Trophoblast cell (in vitro differentiated cells and primary cell): ENCODE measurements at regions not wholly inside any gene's neighbourhood (a gene's known extent, or its start where the extent isn't known, plus 50 kb on each side); places are given as distances from the start of the nearest gene placed in this dataset.

Source experiments
- DNase-seq, 2 donors: peaks; one replicate each; pipeline ENCODE4 v3.0.0-alpha.2; 2016
- H2AFZ ChIP-seq: 2 replicates; pipeline ENCODE4 v1.6.1; 2013; ENCODE audit warnings: low read length, moderate library complexity, mild to moderate bottlenecking; ENCODE audit not compliant: insufficient read depth, poor library complexity
- H2AK5ac ChIP-seq: 2 replicates; pipeline ENCODE4 v1.6.1; 2013; ENCODE audit warnings: mild to moderate bottlenecking, low read length
- H2BK120ac ChIP-seq: 2 replicates; pipeline ENCODE4 v1.6.1; 2013; ENCODE audit warnings: low read length, mild to moderate bottlenecking, moderate library complexity; ENCODE audit not compliant: insufficient read depth, poor library complexity
- H2BK12ac ChIP-seq: 2 replicates; pipeline ENCODE4 v1.6.1; 2013; ENCODE audit warnings: mild to moderate bottlenecking, low read length, moderate library complexity
- H2BK5ac ChIP-seq: 2 replicates; pipeline ENCODE4 v1.6.1; 2013; ENCODE audit warnings: low read length, low read depth, moderate library complexity, mild to moderate bottlenecking; ENCODE audit not compliant: poor library complexity
- H3K14ac ChIP-seq: 2 replicates; pipeline ENCODE4 v1.6.1; 2013; ENCODE audit warnings: mild to moderate bottlenecking, low read length
- H3K18ac ChIP-seq: 2 replicates; pipeline ENCODE4 v1.6.1; 2013; ENCODE audit warnings: mild to moderate bottlenecking, low read length
- H3K23ac ChIP-seq: 2 replicates; pipeline ENCODE4 v1.6.1; 2013; ENCODE audit warnings: low read length
- H3K27ac ChIP-seq: 2 replicates; pipeline ENCODE4 v1.5.1; 2013; ENCODE audit warnings: low read depth, mild to moderate bottlenecking, inconsistent platforms, low read length, moderate library complexity
- H3K27me3 ChIP-seq: 2 replicates; pipeline ENCODE4 v1.6.1; 2013; ENCODE audit warnings: inconsistent platforms, mild to moderate bottlenecking, low read length, moderate library complexity; ENCODE audit not compliant: insufficient read depth
- H3K36me3 ChIP-seq, 2 experiments: 1 replicate in 1 of 2; 2 replicates in 1 of 2; pipeline ENCODE4 v1.6.1; 2013; ENCODE audit warnings: low read length in 2 of 2, mild to moderate bottlenecking in 2 of 2, moderate library complexity in 1 of 2; ENCODE audit not compliant: insufficient read depth in 2 of 2, control insufficient read depth in 1 of 2
- H3K4ac ChIP-seq: 2 replicates; pipeline ENCODE4 v1.6.1; 2013; ENCODE audit warnings: low read depth, mild to moderate bottlenecking, low read length, moderate library complexity
- H3K4me1 ChIP-seq, 2 experiments: 1 replicate in 1 of 2; 2 replicates in 1 of 2; pipeline ENCODE4 v1.6.1; 2013; ENCODE audit warnings: low read length in 2 of 2, mild to moderate bottlenecking in 2 of 2, moderate library complexity in 1 of 2; ENCODE audit not compliant: insufficient read depth in 2 of 2, control insufficient read depth in 1 of 2
- H3K4me2 ChIP-seq: 2 replicates; pipeline ENCODE4 v1.6.1; 2013; ENCODE audit warnings: inconsistent platforms, mild to moderate bottlenecking, low read length, moderate library complexity
- H3K4me3 ChIP-seq: 2 replicates; pipeline ENCODE4 v1.5.1; 2013; ENCODE audit warnings: mild to moderate bottlenecking, low read depth, low read length, inconsistent platforms
- H3K79me1 ChIP-seq: one replicate; pipeline ENCODE4 v1.6.1; 2013; ENCODE audit warnings: low read length
- H3K79me2 ChIP-seq: 2 replicates; pipeline ENCODE4 v1.6.1; 2013; ENCODE audit warnings: low read length, mild to moderate bottlenecking; ENCODE audit not compliant: control insufficient read depth, insufficient read depth, poor library complexity
- H3K9ac ChIP-seq: 2 replicates; pipeline ENCODE4 v1.6.1; 2013; ENCODE audit warnings: mild to moderate bottlenecking, low read length
- H3K9me3 ChIP-seq: 2 replicates; pipeline ENCODE4 v1.6.1; 2013; ENCODE audit warnings: low read depth, mild to moderate bottlenecking, control low read depth, inconsistent platforms, low read length; ENCODE audit not compliant: insufficient read depth
- H4K12ac ChIP-seq: 2 replicates; pipeline ENCODE4 v1.6.1; 2013; ENCODE audit warnings: low read depth, mild to moderate bottlenecking, low read length, moderate library complexity
- H4K8ac ChIP-seq: 2 replicates; pipeline ENCODE4 v1.6.1; 2013; ENCODE audit warnings: low read depth, mild to moderate bottlenecking, low read length, moderate library complexity
- H4K91ac ChIP-seq: one replicate; pipeline ENCODE4 v1.6.1; 2013; ENCODE audit warnings: low read depth, mild to moderate bottlenecking, low read length, moderate library complexity
- WGBS: extraction: QIAGEN DNeasy Blood & Tissue Kit; methylation state at CpG from one replicate; pipeline ENCODE4 v1.1.7; 2013; ENCODE audit warnings: missing lambda C conversion rate; ENCODE audit not compliant: insufficient read length, insufficient coverage; ENCODE audit errors: extremely low coverage; 5-methylcytosine and 5-hydroxymethylcytosine counted together

DNA sequence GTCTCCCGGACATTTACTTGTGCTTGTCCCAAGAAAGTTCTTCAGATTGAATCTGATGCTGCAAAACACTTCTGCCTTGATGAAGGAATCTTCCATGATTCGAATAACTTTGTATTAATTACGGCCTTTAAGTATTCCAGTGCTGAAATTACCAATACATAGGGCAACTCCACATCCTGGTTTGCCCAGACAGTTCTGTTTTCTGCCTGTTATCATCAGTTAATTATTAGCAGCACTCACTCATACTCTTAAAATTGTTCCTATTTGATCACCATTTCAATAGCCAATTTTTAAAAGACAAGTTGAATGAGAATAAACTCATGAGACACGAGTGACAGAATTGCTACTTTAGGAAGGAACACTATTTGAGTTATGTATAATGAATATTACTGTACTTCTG, 620.7 kb upstream of the ZEB2 start:
- Histone ChIP-seq H2AFZ (no peak overlapping the region), H3K79me1 (no peaks in the 10 kb centered on the region), H4K91ac (no peak overlapping the region), H2BK5ac (no peak overlapping the region), H3K9me3 (no peaks in the 10 kb centered on the region), H3K4me3 (no peak overlapping the region), H3K4ac (no peak overlapping the region), H3K79me2 (no peaks in the 10 kb centered on the region), H3K4me2 (no peak overlapping the region), H3K14ac (no peak overlapping the region), H3K36me3 (no peaks in the 10 kb centered on the region), H2AK5ac (no peak overlapping the region), H3K9ac (no peak overlapping the region), H3K18ac (no peak overlapping the region), H2BK12ac (no peak overlapping the region), H2BK120ac (no peak overlapping the region), H3K23ac (no peak overlapping the region), H3K4me1 (no peaks in the 10 kb centered on the region), H3K27me3 (no peaks in the 10 kb centered on the region), H4K8ac (no peak overlapping the region), H4K12ac (no peak overlapping the region), H3K27ac (no peak overlapping the region)
- no CpG with 5 or more reads among the region's 4 CpGs for WGBS
- DNase-seq = no peak

DNA sequence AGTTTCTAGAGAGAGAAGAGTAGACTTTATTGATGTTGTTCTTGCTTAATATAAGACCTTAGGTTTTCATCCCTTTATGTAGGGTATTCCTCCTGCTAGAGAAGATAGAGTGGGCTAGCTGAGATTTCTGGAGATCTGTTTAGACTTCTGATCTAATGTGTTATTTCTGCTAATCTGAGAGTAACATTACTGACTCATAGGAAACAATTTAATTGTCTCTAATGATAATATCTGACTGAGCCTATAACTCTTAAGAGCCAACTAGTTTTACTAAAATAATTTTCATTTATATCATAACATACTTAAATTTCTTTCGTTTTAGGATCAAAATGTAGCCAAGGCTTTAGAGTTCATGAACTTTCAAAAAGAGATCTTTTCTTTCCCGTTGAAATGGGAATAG, 618.7 kb upstream of the ZEB2 start:
- Histone ChIP-seq H3K36me3 (no peaks in the 10 kb centered on the region), H2BK120ac (no peak overlapping the region), H3K4me2 (no peak overlapping the region), H3K27ac (no peak overlapping the region), H2BK12ac (no peak overlapping the region), H4K8ac (no peak overlapping the region), H3K9ac (no peak overlapping the region), H3K79me2 (no peaks in the 10 kb centered on the region), H2AFZ (no peak overlapping the region), H4K12ac (no peak overlapping the region), H3K18ac (no peak overlapping the region), H3K4me3 (no peak overlapping the region), H4K91ac (no peak overlapping the region), H3K4me1 (no peaks in the 10 kb centered on the region), H3K9me3 (no peaks in the 10 kb centered on the region), H2AK5ac (no peak overlapping the region), H3K27me3 (no peaks in the 10 kb centered on the region), H2BK5ac (no peak overlapping the region), H3K4ac (no peak overlapping the region), H3K14ac (no peak overlapping the region), H3K79me1 (no peaks in the 10 kb centered on the region), H3K23ac (no peak overlapping the region)
- DNase-seq = no peak
- no CpG with 5 or more reads among the region's 2 CpGs for WGBS

DNA sequence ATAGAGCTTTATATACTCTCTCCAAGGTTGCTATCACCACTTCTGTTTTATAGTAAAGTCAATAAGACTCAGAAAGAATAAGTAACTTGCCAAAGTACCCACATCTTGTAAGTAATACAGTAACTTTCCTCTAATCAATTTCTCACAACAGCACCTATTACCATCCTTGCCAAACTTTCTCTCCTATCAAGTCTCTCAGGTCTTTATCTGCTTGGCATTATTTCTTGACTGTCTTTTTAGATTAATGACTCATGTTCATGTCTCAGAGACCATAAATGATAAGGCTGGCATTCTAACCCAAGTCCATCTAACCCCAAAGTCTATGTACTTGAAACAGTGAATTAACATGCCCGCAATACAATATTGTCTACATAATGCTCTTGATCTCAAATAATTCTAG, 618.0 kb upstream of the ZEB2 start:
- H3K4me2 ChIP-seq = no peak overlapping the region
- no peak overlapping the region for H2BK120ac ChIP-seq
- no peaks in the 10 kb centered on the region for H3K4me1 ChIP-seq
- H4K8ac ChIP-seq = no peak overlapping the region
- H3K9me3 ChIP-seq = no peaks in the 10 kb centered on the region
- no peaks in the 10 kb centered on the region for H3K27me3 ChIP-seq
- H3K27ac ChIP-seq = no peak overlapping the region
- H4K91ac ChIP-seq = no peak overlapping the region
- H3K4me3 ChIP-seq = no peak overlapping the region
- H3K79me1 ChIP-seq = no peaks in the 10 kb centered on the region
- no peak overlapping the region for H3K14ac ChIP-seq
- H4K12ac ChIP-seq = no peak overlapping the region
- H3K23ac ChIP-seq = no peak overlapping the region
- H2AFZ ChIP-seq = no peak overlapping the region
- no peaks in the 10 kb centered on the region for H3K79me2 ChIP-seq
- H2AK5ac ChIP-seq = no peak overlapping the region
- no peaks in the 10 kb centered on the region for H3K36me3 ChIP-seq
- no CpG with 5 or more reads among the region's 1 CpG for WGBS
- H2BK12ac ChIP-seq = no peak overlapping the region
- no peak overlapping the region for H3K4ac ChIP-seq
- no peak overlapping the region for H2BK5ac ChIP-seq
- no peak for DNase-seq
- H3K18ac ChIP-seq = no peak overlapping the region
- H3K9ac ChIP-seq = no peak overlapping the region

DNA sequence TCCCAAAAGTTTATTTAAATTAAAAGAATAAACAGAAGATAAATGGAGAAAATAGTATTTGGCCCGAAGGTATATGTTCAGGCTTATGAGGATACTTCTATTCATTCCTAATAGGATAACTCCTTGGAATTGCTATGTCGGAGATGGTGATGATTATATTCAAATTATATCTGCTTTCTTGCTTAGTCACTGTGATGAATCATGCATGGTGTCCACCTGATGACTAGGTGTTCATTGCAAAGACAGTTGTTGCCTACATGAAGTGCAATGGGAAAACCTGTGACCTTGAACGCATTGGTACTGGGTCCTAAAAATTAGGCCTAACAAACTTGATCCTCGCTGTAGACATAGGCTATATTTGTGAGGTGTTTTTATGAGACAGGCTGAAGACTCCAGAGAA, 617.3 kb upstream of the ZEB2 start:
- no peaks in the 10 kb centered on the region for H3K9me3 ChIP-seq
- H4K8ac ChIP-seq = no peak overlapping the region
- no peak overlapping the region for H2BK12ac ChIP-seq
- H2BK5ac ChIP-seq = no peak overlapping the region
- H3K4me3 ChIP-seq = no peak overlapping the region
- no peak overlapping the region for H3K18ac ChIP-seq
- H3K79me1 ChIP-seq = no peaks in the 10 kb centered on the region
- no peak overlapping the region for H4K12ac ChIP-seq
- no peak overlapping the region for H2AK5ac ChIP-seq
- no peak overlapping the region for H3K9ac ChIP-seq
- no peaks in the 10 kb centered on the region for H3K79me2 ChIP-seq
- WGBS = no CpG with 5 or more reads among the region's 4 CpGs
- H3K36me3 ChIP-seq = no peaks in the 10 kb centered on the region
- no peak overlapping the region for H3K14ac ChIP-seq
- no peak overlapping the region for H4K91ac ChIP-seq
- no peaks in the 10 kb centered on the region for H3K27me3 ChIP-seq
- no peak overlapping the region for H3K4ac ChIP-seq
- DNase-seq = peak in 1 of 2 donors; percentile 31
- no peak overlapping the region for H3K27ac ChIP-seq
- no peak overlapping the region for H3K23ac ChIP-seq
- H3K4me2 ChIP-seq = no peak overlapping the region
- no peaks in the 10 kb centered on the region for H3K4me1 ChIP-seq
- H2BK120ac ChIP-seq = no peak overlapping the region
- no peak overlapping the region for H2AFZ ChIP-seq
